NCI-H69 (cell line): ENCODE measurements at regions not wholly inside any gene's neighbourhood (a gene's known extent, or its start where the extent isn't known, plus 50 kb on each side); places are given as distances from the start of the nearest gene placed in this dataset.
A peak's percentile ranks its signal among the peaks of the same experiment; 100 is the strongest.
"Not testable (repeated sequence)": the region's sequence is repeated elsewhere in the genome, so short reads cannot be mapped to it uniquely, and the experiment has no call there.

Experiments used
- DNase-seq: peaks from one replicate; lab custom pipeline; 2025; lab: John Stamatoyannopoulos, UW

DNA sequence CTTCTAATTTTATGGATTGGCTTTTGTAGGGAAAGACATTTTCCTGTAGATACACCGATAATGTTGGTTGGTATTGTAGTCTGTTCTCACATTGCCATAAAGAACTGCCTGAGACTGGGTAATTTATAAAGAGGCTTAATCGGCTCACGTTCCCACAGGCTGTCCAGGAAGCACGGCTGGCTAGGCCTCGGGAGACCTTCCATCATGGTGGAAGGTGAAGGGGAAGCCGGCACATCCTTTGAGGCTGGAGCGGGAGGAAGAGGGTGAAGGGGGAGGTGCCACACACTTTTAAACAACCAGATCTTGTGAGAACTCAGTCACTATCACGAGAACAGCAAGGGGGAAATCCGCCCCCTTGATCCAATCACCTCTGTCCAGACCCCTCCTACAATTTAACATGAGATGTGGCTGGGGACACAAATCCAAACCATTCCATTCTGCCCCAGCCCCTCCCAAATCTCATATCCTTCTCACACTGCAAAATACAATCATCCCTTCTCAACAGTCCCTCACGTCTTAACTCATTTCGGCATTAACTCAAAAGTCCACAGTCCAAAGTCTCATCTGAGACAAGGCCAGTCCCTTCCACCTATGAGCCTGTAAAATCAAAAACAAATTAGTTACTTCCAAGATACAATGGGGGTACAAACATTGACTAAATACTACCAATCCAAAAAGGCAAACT lies 66.7 kb upstream of the EIF5 start:
- DNase-seq = no peak

DNA sequence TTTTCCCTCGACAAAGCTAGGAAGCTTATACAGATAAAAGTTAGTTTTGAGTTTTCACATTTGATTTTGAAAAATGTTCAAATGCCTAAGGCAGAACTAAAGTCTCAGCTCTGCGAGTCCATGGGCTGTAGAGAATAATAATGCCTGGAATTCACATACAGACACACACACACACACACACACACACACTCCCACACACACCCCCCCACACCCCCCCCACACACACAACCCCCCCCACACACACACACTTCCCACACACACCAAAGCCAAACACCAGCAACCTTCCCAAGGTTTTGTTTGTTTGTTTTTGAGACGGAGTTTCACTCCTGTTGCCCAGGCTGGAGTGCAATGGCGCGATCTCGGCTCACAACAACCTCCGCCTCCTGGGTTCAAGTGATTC lies 62.8 kb upstream of the EIF5 start:
- no peak for DNase-seq

DNA sequence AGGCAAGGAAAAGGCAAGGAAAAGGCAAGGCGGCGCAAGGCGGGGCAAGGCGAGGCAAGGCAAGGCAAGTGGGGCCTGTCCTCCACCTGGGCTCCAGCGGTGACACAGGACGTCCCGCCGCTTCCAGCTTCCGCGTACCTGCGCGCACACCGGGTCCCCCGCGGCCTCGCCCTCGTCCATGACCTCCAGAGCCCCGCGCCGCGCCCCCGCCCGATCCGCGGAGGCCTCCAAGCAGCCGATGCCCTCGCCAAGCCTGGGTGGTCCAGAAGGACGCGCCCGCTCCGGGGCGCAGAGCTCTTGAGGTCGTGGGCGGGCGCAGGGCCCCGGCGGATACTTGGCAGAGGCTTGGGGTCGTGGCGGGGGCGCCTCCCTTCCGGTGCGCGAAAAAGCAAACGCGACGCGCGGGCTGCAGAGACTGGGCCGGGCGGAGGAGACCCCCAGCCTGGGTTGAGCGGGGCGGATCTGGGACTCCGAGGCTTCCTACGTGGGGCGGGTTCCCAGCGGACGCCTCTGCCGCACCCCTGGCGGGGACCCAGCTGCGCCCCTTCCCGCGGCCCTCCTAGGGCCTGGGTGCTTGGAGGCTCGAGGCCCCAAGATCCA lies 60.8 kb upstream of the EIF5 start:
- no peak for DNase-seq

DNA sequence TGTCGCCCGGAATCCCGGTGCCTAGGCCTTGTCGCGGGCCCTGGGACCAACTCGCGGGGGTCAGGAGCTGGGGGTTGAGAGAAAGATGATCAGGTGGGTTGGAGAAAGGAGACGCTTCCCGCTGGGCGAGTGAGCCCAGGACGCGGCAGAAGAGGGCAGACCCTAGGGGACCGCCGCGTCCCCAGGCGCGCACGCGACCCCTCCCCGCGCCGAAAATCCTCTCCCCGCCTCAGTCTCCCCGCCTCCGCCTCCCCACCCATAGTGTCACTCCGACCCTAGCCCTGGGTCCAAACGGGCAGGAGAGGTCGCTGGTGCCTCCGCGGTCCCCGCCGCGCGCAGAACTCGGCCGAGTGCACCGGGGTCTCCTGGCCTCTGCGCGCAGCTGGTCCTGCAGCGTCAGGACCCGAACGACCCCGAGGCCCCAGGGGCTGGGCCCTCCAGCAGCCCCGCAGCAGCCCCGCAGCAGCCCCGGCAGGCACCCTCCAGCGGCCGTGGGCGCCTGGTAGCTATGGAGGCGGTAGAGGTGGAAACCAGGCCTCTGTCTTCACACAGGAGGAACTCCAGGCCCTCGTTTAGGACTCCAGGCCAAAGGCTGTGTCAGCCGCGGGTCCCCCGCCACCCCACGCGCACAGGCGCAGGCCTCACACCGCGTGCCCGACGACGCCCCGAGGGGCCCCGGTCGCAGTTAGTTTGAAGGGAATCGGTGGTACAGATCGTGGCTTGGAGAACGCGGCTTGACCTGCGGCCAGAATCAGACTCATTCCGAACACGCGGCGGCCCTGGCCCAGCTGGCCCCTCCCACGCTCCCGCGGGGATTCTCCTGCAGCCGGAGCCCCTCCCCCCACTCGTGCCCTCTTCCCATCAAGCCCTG lies 60.1 kb upstream of the EIF5 start:
- DNase-seq = no peak

DNA sequence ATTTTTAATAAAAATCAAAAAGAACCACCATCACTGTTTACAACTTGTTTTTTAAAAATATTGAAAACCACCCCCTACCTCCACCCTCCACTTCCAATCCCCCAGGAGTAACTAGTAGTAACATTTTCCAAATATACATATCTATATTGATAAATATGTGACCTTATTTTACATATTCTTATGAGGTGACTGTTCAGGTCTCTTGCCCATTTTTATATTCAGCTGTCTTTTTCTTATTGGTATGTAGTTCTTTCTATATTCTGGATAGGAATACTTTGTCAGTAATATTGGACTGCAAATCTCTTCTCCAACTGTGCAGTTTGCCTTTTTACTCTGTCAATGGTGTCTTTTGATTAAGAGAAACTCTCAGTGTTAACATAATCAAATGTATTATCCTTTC lies 59.0 kb upstream of the EIF5 start:
- no peak for DNase-seq

DNA sequence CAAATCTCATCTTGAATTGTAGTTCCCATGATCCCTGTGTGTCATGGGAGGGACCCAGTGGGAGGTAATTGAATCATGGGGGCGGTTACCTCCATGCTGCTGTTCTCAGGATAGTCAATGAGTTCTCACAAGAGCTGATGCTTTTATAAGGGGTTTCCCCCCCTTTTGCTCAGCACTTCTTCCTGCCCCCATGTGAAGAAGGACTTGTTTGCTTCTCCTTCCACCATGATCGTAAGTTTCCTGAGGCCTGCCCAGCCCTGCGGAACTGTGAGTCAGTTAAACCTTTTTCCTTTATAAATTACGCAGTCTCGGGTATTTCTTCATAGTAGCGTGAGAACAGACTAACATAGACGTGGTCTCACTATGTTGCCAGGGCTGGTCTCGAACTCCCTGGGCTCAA lies 56.1 kb upstream of the EIF5 start:
- no peak for DNase-seq

DNA sequence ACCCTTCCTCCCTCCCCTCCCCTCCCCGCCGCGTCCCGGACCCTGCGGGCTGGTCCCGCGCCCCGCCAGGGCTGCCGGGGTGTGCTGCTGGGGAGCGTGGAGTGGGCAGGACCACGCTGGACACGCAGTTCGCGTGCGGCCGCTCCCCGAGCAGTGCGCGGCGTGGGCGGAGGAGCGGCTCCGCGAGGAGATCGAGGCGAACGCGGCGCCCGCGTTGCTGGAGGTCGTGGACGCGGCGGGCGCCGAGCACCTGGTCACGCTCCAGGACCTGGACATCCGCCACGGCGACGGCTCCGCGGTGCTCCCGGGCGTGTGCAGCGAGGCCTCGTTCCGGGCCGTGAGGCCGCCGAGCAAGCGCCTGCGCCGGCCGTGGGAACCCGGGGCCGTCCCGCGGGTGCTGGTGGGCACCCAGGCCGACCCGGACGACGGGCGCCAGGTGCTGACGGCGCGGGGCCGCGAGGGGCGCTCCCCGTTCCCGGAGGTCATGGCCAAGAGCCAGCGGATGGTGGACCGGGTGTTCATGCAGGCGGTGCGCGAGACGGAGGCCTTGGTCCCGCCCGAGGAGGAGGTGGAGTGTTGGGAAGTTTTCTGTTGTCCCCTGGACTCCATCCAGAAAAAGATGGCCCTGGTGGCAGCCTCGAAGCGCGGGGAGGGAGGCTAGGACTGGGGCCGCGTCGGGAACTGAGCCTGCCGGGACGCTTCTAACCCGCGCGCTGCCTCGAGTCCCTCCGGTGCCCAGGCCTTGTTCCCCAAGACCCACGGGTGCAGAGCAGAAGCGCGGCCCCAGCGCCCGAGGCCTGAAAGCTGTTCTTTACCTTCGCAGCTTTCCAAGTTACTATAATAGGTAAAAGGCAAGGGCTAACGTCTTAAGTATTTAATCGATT lies 54.7 kb upstream of the EIF5 start:
- DNase-seq = no peak

DNA sequence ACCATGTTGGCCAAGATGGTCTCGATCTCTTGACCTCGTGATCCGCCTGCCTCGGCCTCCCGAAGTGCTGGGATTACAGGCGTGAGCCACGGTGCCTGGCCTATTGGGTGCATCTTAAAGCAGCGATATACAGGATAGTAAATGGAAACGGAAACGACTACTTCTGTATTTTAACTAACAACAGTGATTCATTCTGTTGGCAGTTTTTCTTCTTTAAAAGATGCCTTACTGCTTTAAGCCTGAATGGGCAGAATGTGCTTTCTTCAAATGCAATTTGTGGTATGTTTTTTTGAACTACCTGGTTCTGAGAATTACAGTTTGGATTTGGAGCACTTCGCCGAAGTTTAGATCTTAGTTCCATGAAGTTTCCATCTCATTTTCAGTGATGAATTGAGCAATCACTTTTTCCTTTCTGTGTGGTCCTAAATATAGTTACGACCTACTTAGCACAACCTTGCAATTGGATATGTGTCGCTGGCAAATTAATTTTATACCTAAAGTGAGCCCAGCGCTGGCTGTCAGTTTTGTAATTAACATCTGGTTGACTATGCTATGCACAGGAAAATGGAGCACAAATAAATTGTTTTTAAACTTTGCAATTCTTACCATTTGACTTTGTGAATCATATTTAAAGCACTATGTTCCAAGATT lies 53.6 kb upstream of the EIF5 start:
- no peak for DNase-seq

DNA sequence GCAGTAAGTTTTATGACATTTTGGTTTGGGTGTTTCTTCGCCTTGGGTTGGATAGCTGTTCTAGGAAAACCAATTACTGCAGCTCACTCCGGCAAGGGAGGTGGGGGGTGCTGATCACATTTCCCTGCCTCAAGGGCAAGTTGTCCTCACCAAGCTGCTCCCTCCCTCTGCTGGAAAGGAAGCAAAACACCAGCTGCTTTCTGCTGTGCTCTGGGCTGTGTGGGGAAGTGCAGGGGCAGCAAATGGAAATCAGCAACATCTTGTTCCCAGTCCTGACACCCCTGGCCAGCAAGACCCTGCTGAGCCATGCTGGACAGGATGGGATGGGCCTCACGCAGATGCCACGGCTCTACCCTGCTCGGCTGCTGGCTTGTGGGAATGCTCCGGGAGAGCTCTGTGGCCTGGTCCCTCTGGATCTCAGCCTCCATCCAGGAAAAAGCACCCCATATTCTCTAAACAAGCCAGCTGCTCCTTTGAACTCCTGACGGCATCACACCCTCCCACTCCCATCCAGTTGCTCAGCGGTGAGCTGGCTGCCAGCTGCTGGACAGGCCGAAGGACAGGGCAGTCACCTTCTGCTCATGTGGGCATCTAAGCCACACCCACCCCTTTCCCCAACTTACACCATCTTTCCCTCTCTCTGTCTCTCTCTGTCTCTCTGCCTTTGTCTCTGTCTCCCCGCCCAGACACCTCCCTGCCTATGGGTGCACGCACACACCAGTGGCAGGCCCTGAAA lies 52.4 kb upstream of the EIF5 start:
- DNase-seq = peak; percentile 60

DNA sequence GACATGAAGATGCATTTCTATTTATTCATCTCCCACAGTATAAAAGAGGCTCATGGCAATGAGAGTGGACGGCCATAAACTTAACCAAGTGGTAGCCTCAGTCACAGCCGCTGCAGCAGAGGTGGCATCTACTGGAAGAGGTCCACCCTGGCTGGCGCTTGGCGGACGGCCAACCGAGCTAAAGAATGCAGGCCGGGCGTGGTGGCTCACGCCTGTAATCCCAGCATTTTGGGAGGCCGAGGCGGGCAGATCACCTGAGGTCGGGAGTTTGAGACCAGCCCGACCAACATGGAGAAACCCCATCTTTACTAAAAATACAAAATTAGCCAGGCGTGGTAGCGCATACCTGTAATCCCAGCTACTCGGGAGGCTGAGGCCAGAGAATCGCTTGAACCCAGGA lies 51.7 kb upstream of the EIF5 start:
- not testable (repeated sequence) for DNase-seq

DNA sequence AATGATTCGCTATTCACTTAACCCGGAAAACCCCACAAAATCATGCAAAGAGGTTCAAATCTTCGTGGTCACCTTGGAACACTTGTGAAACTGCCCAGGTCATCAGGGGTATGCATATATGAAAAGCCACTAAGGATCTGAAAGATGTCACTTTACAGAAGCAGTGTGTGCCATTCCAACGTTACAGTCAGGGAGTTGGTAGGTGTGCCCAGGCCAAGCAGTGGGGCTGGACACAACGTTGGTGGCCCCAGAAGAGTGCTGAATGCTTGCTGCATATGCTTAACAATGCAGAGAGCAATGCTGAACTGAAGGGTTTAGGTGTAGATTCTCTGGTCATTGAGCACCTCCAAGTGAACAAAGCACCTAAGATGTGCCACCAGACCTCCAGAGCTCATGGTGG lies 51.1 kb upstream of the EIF5 start:
- no peak for DNase-seq

DNA sequence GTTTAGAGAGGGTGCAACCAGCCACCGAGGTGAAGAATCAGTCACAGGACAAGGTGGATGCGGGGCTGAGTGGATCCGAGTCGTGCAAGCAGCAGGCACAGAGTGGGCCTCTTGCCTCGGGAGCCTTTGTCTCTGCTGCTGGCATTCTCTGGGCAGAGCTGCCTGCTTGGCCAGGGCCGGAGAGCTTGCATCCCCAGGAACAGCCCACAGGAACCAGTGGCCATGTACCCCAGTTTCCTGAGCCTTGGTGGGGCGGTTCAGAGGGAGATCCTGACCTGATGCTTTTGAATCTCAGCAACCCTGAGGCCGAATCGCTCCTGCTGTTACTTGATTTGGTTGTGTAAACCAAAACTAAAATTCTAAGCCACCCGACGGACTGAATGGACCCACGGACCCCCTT lies 50.1 kb upstream of the EIF5 start:
- no peak for DNase-seq
